ENCODE measurements at regions not wholly inside any gene's neighbourhood (a gene's known extent, or its start where the extent isn't known, plus 50 kb on each side); places are given as distances from the start of the nearest gene placed in this dataset.
"Not testable (repeated sequence)": the region's sequence is repeated elsewhere in the genome, so short reads cannot be mapped to it uniquely, and the experiment has no call there.

DNA sequence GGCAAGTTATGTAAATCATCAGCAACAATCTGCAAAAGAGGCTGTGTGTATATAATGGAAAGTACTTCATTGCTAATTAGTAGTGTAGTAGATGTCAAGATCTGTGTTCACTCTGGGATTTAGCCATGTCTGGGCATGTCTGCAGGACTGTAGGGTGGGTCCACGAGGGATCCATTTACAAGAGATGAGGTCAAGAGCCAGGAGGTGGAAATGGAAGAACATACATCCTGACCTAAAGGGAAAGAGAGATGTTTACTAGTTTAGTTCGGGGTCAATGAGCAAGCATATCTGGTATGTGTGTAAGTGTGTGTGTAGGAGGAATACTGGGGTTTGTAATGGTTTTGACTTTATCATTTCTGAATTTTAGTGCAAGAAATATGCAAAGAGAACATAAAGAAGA is 171.5 kb upstream of the NANOGP8 start:
- TF ChIP-seq, protein P1, sequence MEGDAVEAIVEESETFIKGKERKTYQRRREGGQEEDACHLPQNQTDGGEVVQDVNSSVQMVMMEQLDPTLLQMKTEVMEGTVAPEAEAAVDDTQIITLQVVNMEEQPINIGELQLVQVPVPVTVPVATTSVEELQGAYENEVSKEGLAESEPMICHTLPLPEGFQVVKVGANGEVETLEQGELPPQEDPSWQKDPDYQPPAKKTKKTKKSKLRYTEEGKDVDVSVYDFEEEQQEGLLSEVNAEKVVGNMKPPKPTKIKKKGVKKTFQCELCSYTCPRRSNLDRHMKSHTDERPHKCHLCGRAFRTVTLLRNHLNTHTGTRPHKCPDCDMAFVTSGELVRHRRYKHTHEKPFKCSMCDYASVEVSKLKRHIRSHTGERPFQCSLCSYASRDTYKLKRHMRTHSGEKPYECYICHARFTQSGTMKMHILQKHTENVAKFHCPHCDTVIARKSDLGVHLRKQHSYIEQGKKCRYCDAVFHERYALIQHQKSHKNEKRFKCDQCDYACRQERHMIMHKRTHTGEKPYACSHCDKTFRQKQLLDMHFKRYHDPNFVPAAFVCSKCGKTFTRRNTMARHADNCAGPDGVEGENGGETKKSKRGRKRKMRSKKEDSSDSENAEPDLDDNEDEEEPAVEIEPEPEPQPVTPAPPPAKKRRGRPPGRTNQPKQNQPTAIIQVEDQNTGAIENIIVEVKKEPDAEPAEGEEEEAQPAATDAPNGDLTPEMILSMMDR (IDR thresholded peaks at IDR 0.05): no peak
- ATAC-seq (ENCODE audit: low FRiP score) (no peak), DNase-seq (ENCODE audit: low spot score) (no peak)

DNA sequence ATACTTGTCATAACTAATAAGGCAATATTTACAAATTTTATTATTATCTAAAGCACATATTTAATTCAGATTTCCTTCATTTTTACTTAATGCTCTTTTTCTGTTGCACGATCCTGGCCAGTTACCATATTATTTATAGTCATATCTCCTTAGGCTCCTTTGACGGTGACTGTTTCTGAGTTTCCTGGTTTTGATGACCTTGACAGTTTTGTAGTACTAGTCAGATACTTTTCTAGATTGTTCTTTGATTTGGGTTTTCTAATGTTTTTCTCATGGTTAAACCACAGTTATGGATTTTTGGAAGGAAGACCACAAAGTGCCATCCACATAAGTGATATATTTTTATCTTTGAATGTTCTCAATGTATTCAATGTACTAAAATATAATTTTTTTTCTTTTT is 171.0 kb upstream of the NANOGP8 start:
- ATAC-seq (ENCODE audit: low FRiP score) (no peak), DNase-seq (ENCODE audit: low spot score) (no peak)

DNA sequence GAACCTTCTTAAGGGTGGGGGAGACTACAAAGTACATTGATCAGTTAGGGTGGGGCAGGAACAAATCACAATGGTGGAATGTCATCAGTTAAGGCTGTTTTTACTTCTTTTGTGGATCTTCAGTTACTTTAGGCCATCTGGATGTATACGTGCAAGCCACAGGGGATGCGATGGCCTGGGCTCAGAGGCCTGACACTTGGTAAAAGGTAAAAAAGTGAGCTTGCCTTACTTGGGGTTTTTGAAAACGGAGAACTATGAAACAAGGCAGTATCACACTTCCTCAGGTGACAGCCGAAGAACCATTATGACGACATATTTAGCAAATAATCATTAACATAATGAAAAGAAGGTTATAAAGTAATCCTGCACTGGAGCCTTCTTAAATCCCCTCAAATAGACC is 169.8 kb upstream of the NANOGP8 start:
- not testable (repeated sequence) for ATAC-seq (ENCODE audit: low FRiP score); DNase-seq (ENCODE audit: low spot score)

More for the DNA sequence above, 171.0 kb upstream of the NANOGP8 start:
- TF ChIP-seq, protein P1 (IDR thresholded peaks at IDR 0.05): no peak

GRCh38 chr15:35254062-35254461 is 169.0 kb upstream of the NANOGP8 start:
- DNase-seq (ENCODE audit: low spot score): no peak
- ATAC-seq (ENCODE audit: low FRiP score): no peak
- TF ChIP-seq, protein P1 (IDR thresholded peaks at IDR 0.05): no peak

- TF ChIP-seq, protein P1 (IDR thresholded peaks at IDR 0.05): no peak
- ATAC-seq (ENCODE audit: low FRiP score): no peak
- no peak for DNase-seq (ENCODE audit: low spot score)
Observed at GRCh38 chr15:35252351-35252865, 167.3 kb upstream of the NANOGP8 start.

DNA sequence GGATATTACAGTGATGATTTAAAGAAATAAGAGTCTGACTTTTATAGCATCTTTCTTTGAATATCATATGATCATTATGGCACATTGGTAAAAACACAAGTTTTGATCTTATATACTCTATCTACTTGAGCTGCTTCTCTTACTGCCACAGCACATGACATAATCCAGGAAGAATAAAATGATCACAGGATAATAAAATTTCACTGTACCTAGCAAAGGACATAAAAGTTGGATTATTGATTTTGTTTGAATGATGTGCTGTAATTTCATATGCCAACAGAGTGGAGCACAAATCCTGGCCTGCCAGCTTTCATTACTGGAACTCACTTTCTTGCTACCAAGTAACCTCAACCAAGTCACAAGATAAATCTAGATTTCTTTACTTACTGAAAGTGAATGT is 162.1 kb upstream of the NANOGP8 start:
- ATAC-seq (ENCODE audit: low FRiP score): no peak
- no peak for DNase-seq (ENCODE audit: low spot score)
- TF ChIP-seq, protein P1 (IDR thresholded peaks at IDR 0.05): no peak

DNA sequence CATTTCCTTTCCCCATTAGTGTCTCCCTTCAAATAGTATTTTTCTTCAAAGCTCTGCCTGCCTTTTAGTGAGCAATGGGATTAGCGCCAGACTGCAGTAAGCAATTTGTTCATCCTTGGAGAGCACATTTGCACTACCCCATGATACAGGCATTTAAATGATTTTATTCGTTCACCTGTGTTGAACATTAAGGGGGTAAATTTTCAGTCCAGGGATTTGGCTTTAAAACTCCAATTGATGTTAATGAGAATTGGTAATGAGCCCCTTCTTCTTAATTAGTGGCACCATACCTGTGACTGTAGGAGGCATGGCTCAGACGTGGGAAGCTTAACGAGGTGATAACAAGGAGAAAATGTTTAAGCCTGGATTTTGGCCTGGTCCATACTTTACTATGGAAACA is 161.4 kb upstream of the NANOGP8 start:
- TF ChIP-seq, protein P1 (IDR thresholded peaks at IDR 0.05): no peak
- DNase-seq (ENCODE audit: low spot score): no peak
- no peak for ATAC-seq (ENCODE audit: low FRiP score)

DNA sequence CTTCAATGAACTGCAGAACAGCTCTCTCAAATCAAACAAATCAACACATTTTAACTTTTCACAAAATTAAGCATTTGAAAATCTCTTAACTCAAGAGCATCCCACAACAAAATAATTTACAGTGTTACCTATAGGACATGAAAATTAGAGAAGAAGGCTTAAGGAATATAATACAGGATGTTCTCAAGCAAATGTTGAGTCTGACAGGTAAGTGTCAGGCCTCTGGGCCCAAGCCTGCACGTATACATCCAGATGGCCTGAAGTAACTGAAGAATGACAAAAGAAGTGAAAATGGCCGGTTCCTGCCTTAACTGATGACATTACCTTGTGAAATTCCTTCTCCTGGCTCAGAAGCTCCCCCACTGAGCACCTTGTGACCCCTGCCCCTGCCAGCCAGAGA is 160.6 kb upstream of the NANOGP8 start:
- not testable (repeated sequence) for DNase-seq (ENCODE audit: low spot score); ATAC-seq (ENCODE audit: low FRiP score)

All from omental fat pad (tissue), 3 donors.